CD14-positive monocyte (primary cell): ENCODE measurements at regions not wholly inside any gene's neighbourhood (a gene's known extent, or its start where the extent isn't known, plus 50 kb on each side); places are given as distances from the start of the nearest gene placed in this dataset.

Experiments
- DNase-seq, 3 donors: peaks; one replicate each; pipeline ENCODE4 v3.0.0-alpha.2; 2011 to 2022
- H2AFZ ChIP-seq: 2 replicates; pipeline ENCODE4 v1.6.0; 2012; ENCODE audit warnings: mild to moderate bottlenecking, low read depth, low read length, inconsistent platforms; ENCODE audit not compliant: insufficient read depth, poor library complexity, severe bottlenecking
- H3K27ac ChIP-seq, 2 donors: 1 replicate in 1 of 2; 2 replicates in 1 of 2; pipeline ENCODE4 v1.5.1; 2012 to 2013; ENCODE audit warnings: low read length in 2 of 2, control low read depth in 1 of 2, inconsistent platforms in 1 of 2, low read depth in 1 of 2, mild to moderate bottlenecking in 1 of 2
- H3K27me3 ChIP-seq, 2 donors: one replicate each; pipeline versions ENCODE4 v1.6.0 to v1.6.1; 2011 to 2013; ENCODE audit warnings: low read length in 2 of 2; ENCODE audit not compliant: control insufficient read depth in 2 of 2, insufficient read depth in 2 of 2
- H3K36me3 ChIP-seq, 2 donors: replicated peaks in 1 of 2; 1 replicate in 1 of 2; 2 replicates in 1 of 2; pipeline versions ENCODE4 v1.5.1 to v1.6.1; 2012 to 2013; ENCODE audit warnings: low read length in 2 of 2, control low read depth in 1 of 2, inconsistent platforms in 1 of 2, mild to moderate bottlenecking in 1 of 2; ENCODE audit not compliant: insufficient read depth in 2 of 2, control insufficient read depth in 1 of 2
- H3K4me1 ChIP-seq, 2 donors: 1 replicate in 1 of 2; 2 replicates in 1 of 2; pipeline versions ENCODE4 v1.5.1 to v1.6.1; 2012 to 2013; ENCODE audit warnings: low read length in 2 of 2, control low read depth in 1 of 2, inconsistent platforms in 1 of 2, mild to moderate bottlenecking in 1 of 2, moderate library complexity in 1 of 2; ENCODE audit not compliant: insufficient read depth in 2 of 2, control insufficient read depth in 1 of 2
- H3K4me2 ChIP-seq: replicated peaks from 2 replicates; pipeline ENCODE3; 2012; ENCODE audit warnings: low read length, moderate library complexity, mild to moderate bottlenecking; ENCODE audit not compliant: poor library complexity, severe bottlenecking; ENCODE audit errors: extremely low read depth
- H3K4me3 ChIP-seq, 3 experiments: fragments of 200-600 bp in 1 of 3; sonication (generic) in 1 of 3; replicated peaks in 1 of 3; 1 replicate in 2 of 3; 2 replicates in 1 of 3; pipeline ENCODE4 v1.5.1; 2011 to 2013; ENCODE audit warnings: low read length in 3 of 3, mild to moderate bottlenecking in 3 of 3, control low read depth in 2 of 3, low read depth in 2 of 3, inconsistent platforms in 1 of 3, moderate library complexity in 1 of 3
- H3K79me2 ChIP-seq: 2 replicates; pipeline ENCODE4 v1.6.0; 2012; ENCODE audit warnings: mild to moderate bottlenecking, control low read depth, inconsistent platforms, low read length, moderate library complexity; ENCODE audit not compliant: insufficient read depth
- H3K9ac ChIP-seq: 2 replicates; pipeline ENCODE4 v1.6.0; 2017; ENCODE audit warnings: low read length, mild to moderate bottlenecking; ENCODE audit not compliant: insufficient read depth, poor library complexity, severe bottlenecking
- H3K9me3 ChIP-seq, 2 donors: replicated peaks in 1 of 2; 1 replicate in 1 of 2; 2 replicates in 1 of 2; pipeline versions ENCODE4 v1.5.1 to v1.6.1; 2012 to 2013; ENCODE audit warnings: low read length in 2 of 2, control low read depth in 1 of 2; ENCODE audit not compliant: control insufficient read depth in 1 of 2, insufficient read depth in 1 of 2
- H4K20me1 ChIP-seq: 2 replicates; pipeline ENCODE4 v1.6.0; 2012; ENCODE audit warnings: mild to moderate bottlenecking, low read length, control low read depth, moderate library complexity; ENCODE audit not compliant: insufficient read depth
- H3K27ac Mint-ChIP-seq, 7 donors: one replicate each; pipeline ENCODE4 v1.8.0; 2020; ENCODE audit warnings: mild to moderate bottlenecking in 7 of 7, mixed read lengths in 7 of 7, moderate library complexity in 6 of 7, inconsistent platforms in 2 of 7
- H3K27me3 Mint-ChIP-seq, 3 donors: one replicate each; pipeline ENCODE4 v1.8.0; 2021 to 2022; ENCODE audit warnings: low read depth in 3 of 3, mild to moderate bottlenecking in 3 of 3, mixed read lengths in 3 of 3, moderate library complexity in 3 of 3, inconsistent platforms in 1 of 3
- H3K36me3 Mint-ChIP-seq, 2 donors: one replicate each; pipeline ENCODE4 v1.8.0; 2020; ENCODE audit warnings: mixed read lengths in 2 of 2, inconsistent platforms in 1 of 2, mild to moderate bottlenecking in 1 of 2
- H3K4me1 Mint-ChIP-seq: one replicate; pipeline ENCODE4 v1.8.0; 2020; ENCODE audit warnings: mild to moderate bottlenecking, mixed read lengths
- H3K4me3 Mint-ChIP-seq, 2 donors: one replicate each; pipeline ENCODE4 v1.8.0; 2020; ENCODE audit warnings: mild to moderate bottlenecking in 2 of 2, mixed read lengths in 2 of 2, moderate library complexity in 1 of 2
- H3K9me3 Mint-ChIP-seq, 7 donors: one replicate each; pipeline ENCODE4 v1.8.0; 2020 to 2022; ENCODE audit warnings: mixed read lengths in 7 of 7, mild to moderate bottlenecking in 6 of 7, moderate library complexity in 6 of 7, inconsistent platforms in 2 of 7
- WGBS: methylation state at CpG from one replicate; pipeline ENCODE4 v1.1.5; 2013; ENCODE audit warnings: missing lambda C conversion rate; ENCODE audit not compliant: insufficient coverage; 5-methylcytosine and 5-hydroxymethylcytosine counted together
- intact Hi-C, 2 donors: fragments of 100-400 bp; cut with micrococcal nuclease; formaldehyde crosslinking; loops; one replicate each; pipeline versions ENCODE4 v1.15.0 to v1.15.1; 2023
- TF ChIP-seq, protein P1 (sequence below): fragments of 200-600 bp; IDR thresholded peaks from one replicate; pipeline ENCODE4 v1.8.0; 2022; ENCODE audit warnings: antibody characterized with exemption, mild to moderate bottlenecking

DNA sequence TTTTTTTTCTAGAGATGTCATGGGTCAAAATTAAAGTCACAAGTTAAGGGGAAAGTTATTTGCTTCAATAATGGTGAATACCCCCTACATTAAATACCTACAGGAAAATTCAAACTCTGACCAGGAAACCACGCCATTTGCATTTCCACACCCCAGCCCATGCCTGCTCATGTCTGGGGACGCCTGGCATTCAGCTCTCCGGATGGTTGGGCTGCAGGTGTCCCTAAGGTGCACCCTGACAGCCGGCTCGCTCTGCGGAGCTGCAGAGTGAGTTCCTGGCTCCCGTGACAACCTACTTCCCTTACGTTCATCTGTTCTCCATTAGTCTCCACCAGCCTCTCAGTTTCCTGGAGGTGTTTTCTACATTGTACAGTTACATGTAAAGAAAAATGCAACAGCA, 122.7 kb upstream of the RIOK3 start:
- no peak for DNase-seq
- Histone ChIP-seq H3K36me3 (no peaks in the 10 kb centered on the region), H3K4me3 (no peak overlapping the region), H2AFZ (no peak overlapping the region), H4K20me1 (no peaks in the 10 kb centered on the region), H3K79me2 (no peaks in the 10 kb centered on the region), H3K9ac (no peak overlapping the region), H3K27ac (no peak overlapping the region), H3K9me3 (no peaks in the 10 kb centered on the region), H3K27me3 (no peaks in the 10 kb centered on the region), H3K4me1 (no peaks in the 10 kb centered on the region), H3K4me2 (no peak overlapping the region)
- Mint-ChIP-seq H3K9me3 (peaks cover 1 to 10% (median 3%) of the 10 kb centered on the region in 7 donors), H3K4me1 (no peaks in the 10 kb centered on the region), H3K4me3 (no peak overlapping the region), H3K27me3 (peaks cover 0 to 2% (median 0%) of the 10 kb centered on the region in 3 donors), H3K36me3 (peaks cover 5 to 13% of the 10 kb centered on the region in 2 donors), H3K27ac (no peak overlapping the region)
- intact Hi-C loops: loop anchor here in 1 of 2 donors (10.0 kb wide), 1 partner anchor 176 kb away; no protein-coding TSS in a partner anchor
- TF ChIP-seq, protein P1, sequence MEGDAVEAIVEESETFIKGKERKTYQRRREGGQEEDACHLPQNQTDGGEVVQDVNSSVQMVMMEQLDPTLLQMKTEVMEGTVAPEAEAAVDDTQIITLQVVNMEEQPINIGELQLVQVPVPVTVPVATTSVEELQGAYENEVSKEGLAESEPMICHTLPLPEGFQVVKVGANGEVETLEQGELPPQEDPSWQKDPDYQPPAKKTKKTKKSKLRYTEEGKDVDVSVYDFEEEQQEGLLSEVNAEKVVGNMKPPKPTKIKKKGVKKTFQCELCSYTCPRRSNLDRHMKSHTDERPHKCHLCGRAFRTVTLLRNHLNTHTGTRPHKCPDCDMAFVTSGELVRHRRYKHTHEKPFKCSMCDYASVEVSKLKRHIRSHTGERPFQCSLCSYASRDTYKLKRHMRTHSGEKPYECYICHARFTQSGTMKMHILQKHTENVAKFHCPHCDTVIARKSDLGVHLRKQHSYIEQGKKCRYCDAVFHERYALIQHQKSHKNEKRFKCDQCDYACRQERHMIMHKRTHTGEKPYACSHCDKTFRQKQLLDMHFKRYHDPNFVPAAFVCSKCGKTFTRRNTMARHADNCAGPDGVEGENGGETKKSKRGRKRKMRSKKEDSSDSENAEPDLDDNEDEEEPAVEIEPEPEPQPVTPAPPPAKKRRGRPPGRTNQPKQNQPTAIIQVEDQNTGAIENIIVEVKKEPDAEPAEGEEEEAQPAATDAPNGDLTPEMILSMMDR: no peak
- WGBS: 94% methylated on average over 3 of the region's 8 CpGs

DNA sequence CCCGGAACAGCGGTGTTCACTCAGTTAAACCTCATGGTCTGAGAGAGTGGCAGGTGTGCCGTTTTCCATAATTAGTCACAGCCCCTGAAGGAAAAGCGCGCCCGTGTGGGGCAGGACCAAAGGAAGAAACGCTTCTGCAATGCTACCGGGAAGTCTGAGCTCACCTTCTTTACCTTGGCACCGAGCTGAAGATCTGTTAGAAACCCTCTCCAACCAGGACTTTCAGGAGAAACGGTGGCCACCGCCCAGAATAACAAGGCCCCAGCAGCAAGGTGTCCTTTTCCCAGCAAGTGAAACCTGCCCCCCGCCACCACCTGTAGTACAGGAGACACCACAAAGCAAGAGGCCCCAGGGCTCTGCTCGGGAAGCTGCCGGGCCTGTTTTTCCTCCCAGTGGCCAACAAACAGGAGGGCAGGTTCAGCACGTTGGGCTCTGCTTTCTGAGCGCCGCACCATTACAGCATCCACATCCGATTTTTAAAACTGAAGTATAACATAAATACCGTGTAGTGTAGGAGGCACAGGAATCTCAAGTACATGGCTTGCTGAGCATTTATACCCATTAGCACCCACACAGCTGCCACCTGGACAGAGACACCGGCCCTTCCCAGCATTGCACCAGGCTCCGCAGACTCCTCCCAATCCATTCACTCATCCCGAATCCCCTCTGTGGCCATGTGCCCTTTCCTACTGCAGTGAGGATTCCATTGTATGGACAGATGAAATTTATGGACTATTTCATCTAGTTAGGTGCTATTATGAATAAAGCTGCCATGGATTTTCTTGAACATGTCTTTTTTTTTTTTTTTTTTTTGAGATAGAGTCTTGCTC, 121.8 kb upstream of the RIOK3 start:
- no peak overlapping the region for H3K27ac Mint-ChIP-seq
- H3K27me3 ChIP-seq: no peaks in the 10 kb centered on the region
- no peaks in the 10 kb centered on the region for H3K4me1 ChIP-seq
- H3K4me3 Mint-ChIP-seq: no peak overlapping the region
- peaks cover 1 to 7% (median 3%) of the 10 kb centered on the region in 7 donors for H3K9me3 Mint-ChIP-seq
- no peak overlapping the region for H3K27ac ChIP-seq
- no peak overlapping the region for H3K4me2 ChIP-seq
- H3K4me3 ChIP-seq: no peak overlapping the region
- no peaks in the 10 kb centered on the region for H4K20me1 ChIP-seq
- H3K79me2 ChIP-seq: no peaks in the 10 kb centered on the region
- TF ChIP-seq, protein P1: no peak
- H3K4me1 Mint-ChIP-seq: no peaks in the 10 kb centered on the region
- H3K36me3 Mint-ChIP-seq: peaks cover 5 to 16% of the 10 kb centered on the region in 2 donors
- 97% methylated on average over 10 of the region's 22 CpGs for WGBS
- H3K9ac ChIP-seq: no peak overlapping the region
- no peak for DNase-seq
- H3K36me3 ChIP-seq: no peaks in the 10 kb centered on the region
- H3K9me3 ChIP-seq: no peaks in the 10 kb centered on the region
- peaks cover 0 to 2% (median 0%) of the 10 kb centered on the region in 3 donors for H3K27me3 Mint-ChIP-seq
- H2AFZ ChIP-seq: no peak overlapping the region
- intact Hi-C loops: loop anchor here in 1 of 2 donors (10.0 kb wide), 1 partner anchor 177 kb away; no protein-coding TSS in a partner anchor
